D721Med (cell line): ENCODE measurements at regions not wholly inside any gene's neighbourhood (a gene's known extent, or its start where the extent isn't known, plus 50 kb on each side); places are given as distances from the start of the nearest gene placed in this dataset.

ENCODE experiments used
- DNase-seq: peaks from one replicate; pipeline ENCODE4 v3.0.0; 2011; ENCODE audit warnings: low spot score; ENCODE audit not compliant: insufficient read length
- FAIRE-seq: peaks from 2 replicates; lab custom pipeline; 2011; peaks lifted over from hg19 to GRCh38; lab: Jason Lieb, UNC
- TF ChIP-seq, protein P1 (sequence below): IDR thresholded peaks from 2 replicates; pipeline ENCODE4 v1.5.1; 2012; ENCODE audit warnings: mild to moderate bottlenecking, control low read depth; ENCODE audit not compliant: insufficient read depth; ENCODE audit errors: missing control alignments

DNA sequence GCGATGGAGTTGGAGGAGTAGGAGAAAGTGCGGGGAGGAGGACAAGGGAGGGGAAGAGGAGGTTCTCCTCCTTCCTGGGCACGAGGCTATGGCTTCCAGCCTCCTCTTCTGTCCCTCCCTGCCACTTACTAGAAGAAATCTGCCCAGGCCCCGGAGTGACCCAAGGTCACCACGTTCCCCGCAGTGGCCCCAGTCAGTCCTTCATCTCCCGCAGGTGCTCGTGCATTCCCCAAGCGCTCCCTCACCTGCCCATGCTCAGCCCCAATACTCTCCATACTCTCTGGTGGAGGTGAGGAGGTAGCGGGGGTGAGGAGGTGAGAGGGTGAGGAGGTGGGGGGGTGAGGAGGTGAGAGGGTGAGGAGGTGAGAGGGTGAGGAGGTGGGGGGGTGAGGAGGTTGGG is 85.4 kb downstream of the CCDC185 start:
- DNase-seq (no peak), FAIRE-seq (no peak)
- TF ChIP-seq, protein P1, sequence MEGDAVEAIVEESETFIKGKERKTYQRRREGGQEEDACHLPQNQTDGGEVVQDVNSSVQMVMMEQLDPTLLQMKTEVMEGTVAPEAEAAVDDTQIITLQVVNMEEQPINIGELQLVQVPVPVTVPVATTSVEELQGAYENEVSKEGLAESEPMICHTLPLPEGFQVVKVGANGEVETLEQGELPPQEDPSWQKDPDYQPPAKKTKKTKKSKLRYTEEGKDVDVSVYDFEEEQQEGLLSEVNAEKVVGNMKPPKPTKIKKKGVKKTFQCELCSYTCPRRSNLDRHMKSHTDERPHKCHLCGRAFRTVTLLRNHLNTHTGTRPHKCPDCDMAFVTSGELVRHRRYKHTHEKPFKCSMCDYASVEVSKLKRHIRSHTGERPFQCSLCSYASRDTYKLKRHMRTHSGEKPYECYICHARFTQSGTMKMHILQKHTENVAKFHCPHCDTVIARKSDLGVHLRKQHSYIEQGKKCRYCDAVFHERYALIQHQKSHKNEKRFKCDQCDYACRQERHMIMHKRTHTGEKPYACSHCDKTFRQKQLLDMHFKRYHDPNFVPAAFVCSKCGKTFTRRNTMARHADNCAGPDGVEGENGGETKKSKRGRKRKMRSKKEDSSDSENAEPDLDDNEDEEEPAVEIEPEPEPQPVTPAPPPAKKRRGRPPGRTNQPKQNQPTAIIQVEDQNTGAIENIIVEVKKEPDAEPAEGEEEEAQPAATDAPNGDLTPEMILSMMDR = no peak

DNA sequence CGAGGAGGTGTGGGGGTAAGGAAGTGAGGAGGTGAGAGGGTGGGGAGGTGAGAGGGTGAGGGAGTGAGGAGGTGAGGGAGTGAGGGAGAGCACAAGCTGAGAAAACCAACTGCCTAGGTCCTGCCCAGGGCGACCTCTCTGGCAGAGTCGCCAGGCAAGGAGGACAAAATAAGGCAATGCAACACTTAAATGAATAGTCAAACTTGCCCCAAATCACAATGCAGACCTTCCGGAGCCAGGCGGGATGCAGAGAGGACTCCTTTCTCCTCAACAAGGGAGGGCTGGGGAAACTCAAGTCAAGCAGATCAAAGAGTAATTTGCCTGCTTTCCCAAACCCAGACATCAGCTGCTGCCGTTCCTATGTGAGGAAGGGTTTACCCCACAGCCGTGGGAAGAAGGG is 86.0 kb downstream of the CCDC185 start:
- DNase-seq = no peak
- TF ChIP-seq, protein P1 = no peak
- no peak for FAIRE-seq

DNA sequence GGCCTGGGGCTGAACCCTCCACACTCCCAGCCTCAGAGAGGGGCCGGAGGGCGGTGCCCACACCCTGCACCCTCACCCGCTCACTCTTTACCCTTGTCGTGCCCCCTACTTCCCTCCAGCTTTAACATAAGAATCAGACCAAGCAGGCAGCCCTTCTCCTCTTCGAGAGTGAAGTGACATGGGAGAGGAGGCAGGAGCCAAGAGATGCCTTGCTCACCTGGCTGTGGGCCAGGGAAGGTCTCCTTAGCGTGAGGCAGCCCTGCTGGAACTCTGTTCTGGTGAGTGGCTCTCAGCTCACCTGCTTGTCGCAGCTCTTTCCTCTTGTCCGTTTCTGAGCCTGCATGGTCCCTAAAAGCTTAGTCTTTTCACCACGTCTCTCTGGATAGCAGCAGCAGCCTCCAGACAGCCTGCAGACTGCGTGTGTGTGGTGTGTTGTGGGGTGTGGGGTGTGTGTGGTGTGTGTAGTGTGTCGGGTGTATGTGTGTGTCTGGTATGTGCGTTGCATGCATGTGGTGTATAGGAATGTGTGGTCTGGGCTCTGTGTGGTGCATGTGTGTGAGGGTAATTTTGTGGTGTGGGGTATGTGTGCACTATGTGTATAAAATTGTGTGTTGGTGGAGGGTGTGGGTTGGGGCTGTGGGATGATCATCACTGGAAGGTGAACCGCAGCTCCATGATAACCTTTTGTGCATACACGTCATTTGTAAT is 86.7 kb downstream of the CCDC185 start:
- no peak for DNase-seq

DNA sequence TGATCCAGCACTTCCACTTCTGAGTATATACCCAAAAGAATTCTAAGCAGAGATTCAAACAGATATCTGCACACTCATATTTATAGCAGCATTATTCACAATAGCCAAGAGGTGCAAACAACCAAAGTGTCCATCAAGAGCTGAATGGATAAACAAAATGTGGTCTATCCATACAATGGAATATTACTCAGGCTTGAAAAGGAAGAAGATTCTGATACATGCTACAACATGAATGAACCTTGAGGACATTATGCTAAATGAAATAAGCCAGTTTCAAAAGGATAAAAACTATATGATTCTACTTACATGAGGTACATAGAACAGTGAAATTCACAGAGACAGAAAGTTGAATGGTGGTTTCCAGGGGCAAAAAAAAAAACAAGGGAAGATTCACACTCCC is 88.9 kb downstream of the CCDC185 start:
- TF ChIP-seq, protein P1 = no peak
- FAIRE-seq (no peak), DNase-seq (no peak)

More for the DNA sequence above, 86.7 kb downstream of the CCDC185 start:
- FAIRE-seq = no peak
- TF ChIP-seq, protein P1 = no peak

DNA sequence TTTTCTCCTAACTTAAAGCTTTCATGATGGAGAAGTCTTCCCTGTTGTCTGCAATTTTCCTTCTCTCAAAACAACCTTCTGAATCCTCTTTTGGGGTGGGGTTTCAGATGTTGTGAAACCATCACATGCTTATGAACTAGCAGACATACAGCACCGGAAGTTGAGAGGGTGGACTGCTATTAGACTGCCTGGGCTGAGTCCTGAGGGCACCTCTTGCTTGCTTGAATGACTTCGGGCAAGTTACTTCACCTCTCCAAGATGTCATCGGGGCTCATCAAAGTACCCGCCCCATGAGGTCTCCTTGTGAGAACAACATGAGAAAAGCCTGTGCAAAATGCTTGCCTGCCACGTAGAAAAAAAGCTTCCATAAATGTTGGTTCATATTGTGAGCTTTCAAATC is 89.6 kb downstream of the CCDC185 start:
- FAIRE-seq = no peak
- DNase-seq = no peak
- TF ChIP-seq, protein P1 = no peak

DNA sequence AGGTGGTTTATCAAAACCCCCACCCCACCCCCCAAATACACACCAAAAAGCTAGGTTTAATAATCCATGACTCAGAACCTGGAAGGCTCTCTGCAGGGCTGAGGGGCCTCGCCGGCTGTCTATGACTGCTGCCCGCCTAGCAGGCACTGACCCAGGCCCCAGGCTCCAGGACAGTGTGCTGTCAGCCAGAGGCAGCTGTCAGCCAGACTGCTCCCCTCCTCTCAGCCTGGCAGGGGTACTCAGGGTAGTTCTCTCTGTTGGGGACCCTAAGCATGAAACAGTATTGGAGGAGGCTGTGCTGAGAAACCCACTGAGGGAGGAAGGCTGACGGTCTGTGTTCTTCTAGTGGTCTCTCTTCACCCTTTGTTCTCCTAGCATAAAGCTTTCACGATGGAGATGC is 90.3 kb downstream of the CCDC185 start:
- FAIRE-seq = no peak
- TF ChIP-seq, protein P1 = no peak
- DNase-seq = no peak

DNA sequence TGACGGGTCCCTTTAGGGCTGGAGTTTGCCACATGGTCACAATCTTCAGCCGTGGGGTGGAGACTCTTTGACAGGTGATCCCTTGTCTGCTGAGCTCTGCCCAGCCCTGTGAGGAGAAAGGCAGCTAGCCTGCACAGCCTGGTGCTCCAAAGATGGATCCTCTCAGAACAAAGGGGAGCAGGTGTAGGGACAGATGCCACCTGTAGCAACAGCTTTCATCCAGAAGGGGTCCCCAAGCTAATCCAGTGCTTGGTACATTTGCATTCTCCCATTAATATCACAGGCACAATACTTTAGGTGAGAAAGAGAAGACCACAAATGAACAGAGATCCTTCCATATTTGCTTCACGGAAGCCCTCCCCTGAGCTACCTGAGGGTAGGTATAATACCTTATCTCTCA is 93.2 kb downstream of the CCDC185 start:
- FAIRE-seq (no peak), DNase-seq (no peak)
- TF ChIP-seq, protein P1 = peak; percentile 10
